ENCODE measurements at regions not wholly inside any gene's neighbourhood (a gene's known extent, or its start where the extent isn't known, plus 50 kb on each side); places are given as distances from the start of the nearest gene placed in this dataset.

DNA sequence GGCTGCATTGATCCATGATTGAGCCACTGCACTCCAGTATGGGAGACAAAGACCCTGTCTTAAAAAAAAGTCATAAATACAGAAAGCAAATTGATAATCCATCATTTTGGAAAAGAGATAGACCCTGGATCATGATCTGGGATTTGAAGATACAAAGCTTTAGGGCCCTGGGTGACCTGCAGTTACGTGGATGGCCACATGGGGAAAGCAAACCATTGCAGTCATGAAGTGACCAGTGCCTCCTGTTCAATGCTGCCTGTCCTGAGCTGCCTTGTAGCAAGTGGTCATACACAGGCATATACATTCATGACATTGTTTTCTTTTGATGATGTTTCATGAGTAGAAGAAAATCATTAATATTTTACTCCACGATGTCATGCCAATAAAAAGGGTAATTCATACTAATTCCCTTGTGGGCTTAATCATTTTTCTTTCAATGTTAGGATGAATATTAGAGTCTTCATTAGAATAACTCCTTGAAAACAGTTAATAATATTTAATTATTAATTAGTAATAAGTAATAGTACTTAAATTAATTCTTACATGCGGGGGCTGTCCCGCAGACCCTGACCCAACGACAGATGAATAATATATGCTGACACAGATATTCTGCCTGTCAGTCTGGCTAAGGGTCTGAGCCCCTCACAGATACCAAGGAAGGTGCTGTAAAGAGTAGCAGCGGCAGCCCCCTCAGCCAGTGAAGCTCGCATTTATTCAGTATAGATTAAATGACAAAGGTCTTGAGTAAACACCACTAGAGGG is 109.0 kb upstream of the UNC13C start:
- H3K9me3 ChIP-seq (ENCODE audit: control insufficient read depth, insufficient read depth, low read depth, low read length) = no peaks in the 10 kb centered on the region
- TF ChIP-seq ZNF18 (tag by site-specific recombination; IDR thresholded peaks at IDR 0.05) (no peak), SCRT2 (tag by site-specific recombination; IDR thresholded peaks at IDR 0.05) (no peak), ZBTB48 (tag by site-specific recombination; IDR thresholded peaks at IDR 0.05) (no peak), ZNF148 (tag by site-specific recombination; IDR thresholded peaks at IDR 0.05; ENCODE audit: borderline replicate concordance) (no peak), SETDB1 (IDR thresholded peaks at IDR 0.05; ENCODE audit: insufficient read length, low read length) (no peak), ZNF121 (tag by site-specific recombination; IDR thresholded peaks at IDR 0.05) (no peak), ZXDB (tag by site-specific recombination; IDR thresholded peaks at IDR 0.05) (no peak), GLIS2 (tag by site-specific recombination; IDR thresholded peaks at IDR 0.05) (no peak), ZNF629 (tag by site-specific recombination; IDR thresholded peaks at IDR 0.05) (no peak), KLF8 (tag by site-specific recombination; IDR thresholded peaks at IDR 0.05) (no peak), ZNF610 (tag by site-specific recombination; IDR thresholded peaks at IDR 0.05; ENCODE audit: borderline replicate concordance) (no peak)
- H3K36me3 ChIP-seq (ENCODE audit: control insufficient read depth in 2 of 2, insufficient read depth in 1 of 2, low read length in 2 of 2) = no peaks in the 10 kb centered on the region
- no peak overlapping the region for H3K4me3 ChIP-seq (ENCODE audit: low read depth, low read length)
- CTCF ChIA-PET = interaction anchor here (0.6 kb wide), 1 partner anchor 17 kb away, joined by 3 read pairs; no protein-coding TSS in a partner anchor
- H3K27ac ChIP-seq (ENCODE audit: extremely low read depth, low read depth, low read length) = no peak overlapping the region
- POLR2A ChIA-PET = no interaction called here
- H3K4me1 ChIP-seq (ENCODE audit: control insufficient read depth, insufficient read depth, low read length) = no peaks in the 10 kb centered on the region

DNA sequence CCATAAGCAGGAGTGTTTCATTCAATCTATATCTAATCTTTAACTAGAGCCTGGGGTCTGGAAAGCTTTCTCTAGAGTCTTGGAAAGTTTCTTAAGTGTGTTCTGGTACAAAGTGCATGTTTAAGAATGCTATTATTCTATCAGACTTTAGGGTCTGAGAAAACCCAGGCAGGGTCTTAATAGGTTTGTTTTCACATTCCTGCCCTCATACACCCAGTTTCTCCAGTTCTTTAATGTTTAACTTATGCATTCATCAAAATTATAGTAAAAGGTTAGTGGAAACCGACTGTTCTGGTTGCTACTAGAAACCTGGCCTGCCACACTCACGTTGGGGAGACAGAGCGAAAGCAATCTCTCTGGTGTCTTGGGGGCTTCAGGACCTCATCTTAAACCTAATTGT is 102.9 kb upstream of the WDR72 start:
- TF ChIP-seq ZNF138 (tag by site-specific recombination; IDR thresholded peaks at IDR 0.05; ENCODE audit: borderline replicate concordance) = no peak
- no peak for TF ChIP-seq ZNF639 (tag by site-specific recombination; IDR thresholded peaks at IDR 0.05)
- no peak for TF ChIP-seq ZNF585B (tag by site-specific recombination; IDR thresholded peaks at IDR 0.05)
- no peak for TF ChIP-seq OVOL3 (tag by site-specific recombination; IDR thresholded peaks at IDR 0.05)
- TF ChIP-seq ZNF623 (tag by site-specific recombination; IDR thresholded peaks at IDR 0.05) = no peak
- TF ChIP-seq ZNF473 (tag by site-specific recombination; IDR thresholded peaks at IDR 0.05) = no peak
- no peak for TF ChIP-seq HOXC10 (CRISPR knock-in tag; IDR thresholded peaks at IDR 0.05)
- no peaks in the 10 kb centered on the region for H3K9me3 ChIP-seq (ENCODE audit: control insufficient read depth, insufficient read depth, low read depth, low read length)
- H3K4me3 ChIP-seq (ENCODE audit: low read depth, low read length) = no peak overlapping the region
- H3K27ac ChIP-seq (ENCODE audit: extremely low read depth, low read depth, low read length) = no peak overlapping the region
- POLR2A ChIA-PET = no interaction called here
- H3K4me1 ChIP-seq (ENCODE audit: control insufficient read depth, insufficient read depth, low read length) = no peaks in the 10 kb centered on the region
- no peaks in the 10 kb centered on the region for H3K36me3 ChIP-seq (ENCODE audit: control insufficient read depth in 2 of 2, insufficient read depth in 1 of 2, low read length in 2 of 2)
- CTCF ChIA-PET = no interaction called here

Data from HEK293 (cell line).